Esophagus squamous epithelium (tissue), 5 donors: ENCODE measurements at regions not wholly inside any gene's neighbourhood (a gene's known extent, or its start where the extent isn't known, plus 50 kb on each side); places are given as distances from the start of the nearest gene placed in this dataset.

ENCODE experiments used
- DNase-seq: peaks from one replicate; lab custom pipeline; 2025; lab: John Stamatoyannopoulos, UW
- H3K27ac ChIP-seq, 4 donors: fragments of 200-600 bp; sonication (generic); one replicate each; pipeline ENCODE4 v1.5.1; 2016 to 2019; ENCODE audit warnings: mild to moderate bottlenecking in 1 of 4
- H3K27me3 ChIP-seq, 4 donors: fragments of 200-600 bp; sonication (generic); 1 replicate in 3 of 4; 2 replicates in 1 of 4; pipeline versions ENCODE4 v1.5.1 to v1.6.0; 2017 to 2021; ENCODE audit warnings: antibody characterized with exemption in 1 of 4
- H3K36me3 ChIP-seq, 3 donors: fragments of 200-600 bp; sonication (generic); one replicate each; pipeline ENCODE4 v1.5.1; 2016 to 2019
- H3K4me1 ChIP-seq, 3 donors: fragments of 200-600 bp; sonication (generic); one replicate each; pipeline ENCODE4 v1.5.1; 2017 to 2019
- H3K4me3 ChIP-seq, 4 donors: fragments of 200-600 bp; sonication (generic); 1 replicate in 3 of 4; 2 replicates in 1 of 4; pipeline ENCODE4 v1.5.1; 2016 to 2019; ENCODE audit warnings: mild to moderate bottlenecking in 2 of 4, moderate library complexity in 1 of 4
- H3K9me3 ChIP-seq, 3 donors: fragments of 200-600 bp; sonication (generic); one replicate each; pipeline ENCODE4 v1.5.1; 2016 to 2019
- POLR2A ChIP-seq, 4 donors: fragments of 450-650 bp; IDR thresholded peaks; one replicate each; pipeline ENCODE4 v1.6.1; 2017; ENCODE audit warnings: antibody characterized with exemption in 4 of 4, mild to moderate bottlenecking in 4 of 4, moderate library complexity in 3 of 4
- WGBS, 2 donors: methylation state at CpG; one replicate each; pipeline ENCODE4 v1.1.5; 2018; 5-methylcytosine and 5-hydroxymethylcytosine counted together
- intact Hi-C: fragments of 100-400 bp; cut with DNase I; formaldehyde crosslinking; loops from one replicate; pipeline ENCODE4 v1.15.0; 2022
- TF ChIP-seq, protein P1 (sequence below), 6 experiments: fragments of 450-650 bp in 4 of 6; fragments of 200-600 bp in 2 of 6; sonication (generic) in 2 of 6; IDR thresholded peaks; one replicate each; pipeline ENCODE4 v1.5.1; 2016 to 2019; ENCODE audit warnings: antibody characterized with exemption in 6 of 6, mild to moderate bottlenecking in 4 of 6, moderate library complexity in 4 of 6
- donor health status: DM: yes; HTN: yes; CAD: no.

DNA sequence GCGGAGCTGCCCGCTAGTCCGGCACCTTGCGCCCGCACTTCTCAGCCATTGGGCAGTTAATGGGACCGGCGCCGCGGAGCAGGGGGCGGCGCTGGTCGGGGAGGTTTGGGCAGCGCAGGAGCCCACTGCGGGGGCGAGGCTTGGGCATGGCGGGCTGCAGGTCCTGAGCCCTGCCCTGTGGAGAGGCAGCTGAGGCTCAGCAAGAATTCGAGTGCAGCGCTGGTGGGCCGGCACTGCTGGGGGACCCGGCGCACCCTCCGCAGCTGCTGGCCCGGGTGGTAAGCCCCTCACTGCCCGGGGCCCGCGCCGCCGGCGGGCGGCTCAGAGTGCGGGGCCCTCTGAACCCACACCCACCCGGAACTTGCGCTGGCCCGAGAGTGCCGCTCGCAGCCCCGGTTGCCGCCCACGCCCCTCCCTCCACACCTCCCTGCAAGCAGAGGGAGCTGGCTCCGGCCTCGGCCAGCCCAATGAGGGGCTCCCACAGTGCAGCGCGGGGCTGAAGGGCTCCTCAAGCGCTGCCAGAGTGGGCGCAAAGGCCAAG, 835.0 kb downstream of the TBL1XR1 start:
- no peaks in the 10 kb centered on the region for H3K27me3 ChIP-seq
- intact Hi-C loops = no loop called here
- no peaks in the 10 kb centered on the region for H3K36me3 ChIP-seq
- no peaks in the 10 kb centered on the region for H3K4me1 ChIP-seq
- DNase-seq = no peak
- no peaks in the 10 kb centered on the region for H3K9me3 ChIP-seq
- TF ChIP-seq, protein P1, sequence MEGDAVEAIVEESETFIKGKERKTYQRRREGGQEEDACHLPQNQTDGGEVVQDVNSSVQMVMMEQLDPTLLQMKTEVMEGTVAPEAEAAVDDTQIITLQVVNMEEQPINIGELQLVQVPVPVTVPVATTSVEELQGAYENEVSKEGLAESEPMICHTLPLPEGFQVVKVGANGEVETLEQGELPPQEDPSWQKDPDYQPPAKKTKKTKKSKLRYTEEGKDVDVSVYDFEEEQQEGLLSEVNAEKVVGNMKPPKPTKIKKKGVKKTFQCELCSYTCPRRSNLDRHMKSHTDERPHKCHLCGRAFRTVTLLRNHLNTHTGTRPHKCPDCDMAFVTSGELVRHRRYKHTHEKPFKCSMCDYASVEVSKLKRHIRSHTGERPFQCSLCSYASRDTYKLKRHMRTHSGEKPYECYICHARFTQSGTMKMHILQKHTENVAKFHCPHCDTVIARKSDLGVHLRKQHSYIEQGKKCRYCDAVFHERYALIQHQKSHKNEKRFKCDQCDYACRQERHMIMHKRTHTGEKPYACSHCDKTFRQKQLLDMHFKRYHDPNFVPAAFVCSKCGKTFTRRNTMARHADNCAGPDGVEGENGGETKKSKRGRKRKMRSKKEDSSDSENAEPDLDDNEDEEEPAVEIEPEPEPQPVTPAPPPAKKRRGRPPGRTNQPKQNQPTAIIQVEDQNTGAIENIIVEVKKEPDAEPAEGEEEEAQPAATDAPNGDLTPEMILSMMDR (IDR thresholded peaks at IDR 0.05) = no peak
- TF ChIP-seq POLR2A (IDR thresholded peaks at IDR 0.05) = no peak
- 80% methylated on average over 1 of the region's 45 CpGs; no CpG with 5 or more reads in 1 of the 2 donors for WGBS, 2 donors
- H3K4me3 ChIP-seq = no peak overlapping the region
- no peak overlapping the region for H3K27ac ChIP-seq

DNA sequence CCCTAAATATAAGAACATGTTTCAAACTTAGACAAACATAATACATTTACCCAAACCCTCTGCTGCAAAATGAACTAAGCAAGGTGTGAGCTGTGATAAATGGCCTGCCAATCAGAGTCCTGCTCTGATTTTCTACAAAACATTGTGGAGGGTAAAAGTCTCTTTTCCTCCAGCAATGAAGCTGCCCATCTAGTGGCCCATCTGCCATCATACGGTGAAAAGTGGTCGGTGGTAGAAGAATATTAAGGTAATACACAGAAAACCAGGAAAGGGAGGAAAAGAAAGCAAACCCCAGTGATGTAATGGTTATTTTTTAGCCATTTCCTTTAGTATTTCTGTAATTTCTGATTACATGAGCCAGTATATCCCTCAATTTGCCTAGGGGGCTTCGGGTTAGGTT, 838.1 kb downstream of the TBL1XR1 start:
- 45 to 65% methylated on average over 3 of the region's 3 CpGs for WGBS, 2 donors
- DNase-seq = no peak
- H3K27me3 ChIP-seq = no peaks in the 10 kb centered on the region
- intact Hi-C loops = no loop called here
- no peaks in the 10 kb centered on the region for H3K4me1 ChIP-seq
- H3K36me3 ChIP-seq = no peaks in the 10 kb centered on the region
- TF ChIP-seq POLR2A (IDR thresholded peaks at IDR 0.05) = no peak
- TF ChIP-seq, protein P1 (IDR thresholded peaks at IDR 0.05) = no peak
- no peak overlapping the region for H3K4me3 ChIP-seq
- H3K27ac ChIP-seq = no peak overlapping the region
- H3K9me3 ChIP-seq = no peaks in the 10 kb centered on the region

DNA sequence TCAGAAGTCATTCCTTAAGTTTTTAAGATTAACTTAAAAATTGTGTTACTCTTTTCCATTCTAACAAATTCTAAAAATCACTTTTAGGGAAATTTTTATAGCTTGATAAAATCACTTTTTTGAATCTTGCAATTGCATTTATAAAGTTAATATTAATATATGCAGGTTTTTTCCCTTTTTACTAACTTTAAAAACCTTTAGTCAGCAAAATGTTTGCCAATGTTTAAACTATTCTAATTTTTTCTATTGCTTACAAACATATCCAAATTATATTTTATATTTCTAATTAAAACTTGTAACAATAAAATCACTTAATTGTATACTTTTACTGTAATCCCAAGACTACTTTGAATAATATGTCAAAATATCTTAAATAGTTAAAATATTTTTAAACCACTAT, 839.4 kb downstream of the TBL1XR1 start:
- intact Hi-C loops = no loop called here
- Histone ChIP-seq H3K4me3 (no peak overlapping the region), H3K36me3 (no peaks in the 10 kb centered on the region), H3K9me3 (no peaks in the 10 kb centered on the region), H3K27ac (no peak overlapping the region), H3K4me1 (no peaks in the 10 kb centered on the region), H3K27me3 (no peaks in the 10 kb centered on the region)
- no peak for DNase-seq
- no peak for TF ChIP-seq POLR2A (IDR thresholded peaks at IDR 0.05)
- TF ChIP-seq, protein P1 (IDR thresholded peaks at IDR 0.05) = no peak

DNA sequence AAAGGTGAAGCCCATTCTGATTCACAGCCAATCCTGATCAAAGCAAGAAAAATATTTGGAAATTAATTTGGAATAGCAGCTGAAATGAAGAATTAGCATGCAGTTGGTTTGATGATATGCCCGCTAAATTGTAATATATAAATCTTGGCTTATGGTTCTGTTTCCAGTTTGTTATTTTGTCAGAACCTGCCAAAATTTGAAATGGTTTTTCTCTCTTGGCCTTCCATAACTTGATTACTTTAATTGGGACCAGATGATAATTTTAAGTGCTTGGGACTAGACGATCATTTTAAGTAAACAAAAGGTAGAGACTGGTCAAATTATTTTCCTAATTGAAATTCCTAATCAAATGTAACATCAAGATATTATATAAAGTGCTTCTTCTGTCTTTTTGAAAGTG, 842.4 kb downstream of the TBL1XR1 start:
- H3K27ac ChIP-seq = no peak overlapping the region
- 49 to 58% methylated on average over 2 of the region's 2 CpGs for WGBS, 2 donors
- no peak for DNase-seq
- no peaks in the 10 kb centered on the region for H3K27me3 ChIP-seq
- intact Hi-C loops = no loop called here
- no peaks in the 10 kb centered on the region for H3K9me3 ChIP-seq
- no peak overlapping the region for H3K4me3 ChIP-seq
- H3K36me3 ChIP-seq = no peaks in the 10 kb centered on the region
- H3K4me1 ChIP-seq = no peaks in the 10 kb centered on the region
- TF ChIP-seq, protein P1 (IDR thresholded peaks at IDR 0.05) = no peak
- no peak for TF ChIP-seq POLR2A (IDR thresholded peaks at IDR 0.05)

DNA sequence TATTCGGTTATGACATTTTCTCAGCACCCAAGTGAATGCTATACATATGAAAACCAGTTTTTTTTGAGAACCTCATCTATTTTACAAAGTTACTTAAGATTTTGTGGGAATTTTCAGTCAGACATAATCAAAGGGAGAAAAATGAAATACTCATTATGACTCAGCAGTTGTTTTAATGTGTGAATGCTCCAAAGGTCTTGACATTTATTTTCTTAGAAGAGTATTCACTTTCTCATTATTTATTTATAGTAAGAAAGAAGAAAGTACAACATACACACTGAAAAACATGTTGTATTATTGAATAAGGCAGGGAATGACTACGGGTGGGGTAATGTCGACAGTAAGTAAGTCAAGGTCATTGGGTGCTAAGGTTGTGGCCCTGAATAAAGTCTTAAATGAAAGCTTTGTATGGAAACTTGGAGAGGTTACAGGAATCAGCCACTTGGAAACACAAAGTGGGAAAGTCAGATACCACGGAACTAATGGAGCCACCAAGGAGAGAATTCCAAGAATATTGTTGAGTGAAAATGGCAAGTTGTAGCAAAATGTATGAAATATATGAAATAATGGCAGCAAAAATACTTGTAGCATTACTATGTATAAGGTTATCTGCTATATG, 844.5 kb downstream of the TBL1XR1 start:
- intact Hi-C loops = no loop called here
- no peak for DNase-seq
- no peaks in the 10 kb centered on the region for H3K27me3 ChIP-seq
- H3K4me1 ChIP-seq = no peaks in the 10 kb centered on the region
- TF ChIP-seq, protein P1 (IDR thresholded peaks at IDR 0.05) = no peak
- TF ChIP-seq POLR2A (IDR thresholded peaks at IDR 0.05) = no peak
- no peaks in the 10 kb centered on the region for H3K36me3 ChIP-seq
- no peak overlapping the region for H3K27ac ChIP-seq
- H3K9me3 ChIP-seq = no peaks in the 10 kb centered on the region
- 25 to 37% methylated on average over 4 of the region's 4 CpGs for WGBS, 2 donors
- H3K4me3 ChIP-seq = no peak overlapping the region
